ENCODE measurements at regions not wholly inside any gene's neighbourhood (a gene's known extent, or its start where the extent isn't known, plus 50 kb on each side); places are given as distances from the start of the nearest gene placed in this dataset.

DNA sequence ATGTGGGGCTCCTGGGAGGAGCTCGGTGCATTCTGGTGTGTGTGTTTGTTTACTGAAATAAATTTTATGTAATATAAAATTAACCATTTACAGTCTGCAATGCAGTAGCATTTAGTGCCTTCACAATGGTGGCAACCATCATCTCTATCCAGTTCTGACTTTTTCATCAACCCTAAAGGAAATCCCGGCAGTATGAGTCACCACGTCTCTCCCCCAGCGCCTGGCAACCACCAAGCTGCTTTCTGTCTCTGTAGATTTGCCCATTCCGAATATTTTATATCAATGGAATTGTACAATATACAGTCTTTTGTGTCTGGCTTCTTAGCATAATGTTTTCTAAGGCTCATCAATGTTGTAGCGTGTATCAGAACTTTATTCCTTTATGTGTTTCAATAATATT, 300.5 kb downstream of the MIAT start:
- DNase-seq, result no peak
- Histone ChIP-seq H3K4me3 (ENCODE audit: low read depth, low read length) (no peak overlapping the region), H3K9me3 (ENCODE audit: severe bottlenecking) (no peaks in the 10 kb centered on the region), H3K36me3 (no peaks in the 10 kb centered on the region), H3K27me3 (ENCODE audit: insufficient read depth, low read depth, severe bottlenecking) (no peaks in the 10 kb centered on the region), H3K27ac (no peak overlapping the region)
- TF ChIP-seq, protein P1, sequence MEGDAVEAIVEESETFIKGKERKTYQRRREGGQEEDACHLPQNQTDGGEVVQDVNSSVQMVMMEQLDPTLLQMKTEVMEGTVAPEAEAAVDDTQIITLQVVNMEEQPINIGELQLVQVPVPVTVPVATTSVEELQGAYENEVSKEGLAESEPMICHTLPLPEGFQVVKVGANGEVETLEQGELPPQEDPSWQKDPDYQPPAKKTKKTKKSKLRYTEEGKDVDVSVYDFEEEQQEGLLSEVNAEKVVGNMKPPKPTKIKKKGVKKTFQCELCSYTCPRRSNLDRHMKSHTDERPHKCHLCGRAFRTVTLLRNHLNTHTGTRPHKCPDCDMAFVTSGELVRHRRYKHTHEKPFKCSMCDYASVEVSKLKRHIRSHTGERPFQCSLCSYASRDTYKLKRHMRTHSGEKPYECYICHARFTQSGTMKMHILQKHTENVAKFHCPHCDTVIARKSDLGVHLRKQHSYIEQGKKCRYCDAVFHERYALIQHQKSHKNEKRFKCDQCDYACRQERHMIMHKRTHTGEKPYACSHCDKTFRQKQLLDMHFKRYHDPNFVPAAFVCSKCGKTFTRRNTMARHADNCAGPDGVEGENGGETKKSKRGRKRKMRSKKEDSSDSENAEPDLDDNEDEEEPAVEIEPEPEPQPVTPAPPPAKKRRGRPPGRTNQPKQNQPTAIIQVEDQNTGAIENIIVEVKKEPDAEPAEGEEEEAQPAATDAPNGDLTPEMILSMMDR (IDR thresholded peaks at IDR 0.05; ENCODE audit: low read depth, low read length), result no peak

DNA sequence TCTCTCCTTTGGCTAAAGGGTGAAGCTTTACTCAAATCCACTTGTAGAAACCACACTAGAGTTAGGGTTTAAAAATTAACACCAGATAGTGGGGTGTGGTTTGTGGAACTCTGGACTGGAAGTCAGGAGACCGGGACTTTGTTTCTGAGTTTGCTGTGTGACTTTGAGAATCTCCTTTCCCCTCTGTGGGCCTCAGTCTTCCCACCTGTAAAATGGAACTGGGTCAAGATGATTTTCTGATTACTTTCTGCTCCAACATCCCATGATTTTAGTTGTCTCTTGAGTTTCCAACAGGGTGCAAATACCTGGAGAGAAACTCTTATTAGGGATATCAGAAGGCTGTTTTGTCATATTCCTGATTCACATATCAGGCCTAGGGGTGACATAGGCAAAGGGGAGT, 301.0 kb downstream of the MIAT start:
- no peak for DNase-seq
- no peaks in the 10 kb centered on the region for H3K36me3 ChIP-seq
- H3K27me3 ChIP-seq (ENCODE audit: insufficient read depth, low read depth, severe bottlenecking), result no peaks in the 10 kb centered on the region
- no peak overlapping the region for H3K27ac ChIP-seq
- H3K4me3 ChIP-seq (ENCODE audit: low read depth, low read length), result no peak overlapping the region
- TF ChIP-seq, protein P1 (IDR thresholded peaks at IDR 0.05; ENCODE audit: low read depth, low read length), result no peak
- no peaks in the 10 kb centered on the region for H3K9me3 ChIP-seq (ENCODE audit: severe bottlenecking)

DNA sequence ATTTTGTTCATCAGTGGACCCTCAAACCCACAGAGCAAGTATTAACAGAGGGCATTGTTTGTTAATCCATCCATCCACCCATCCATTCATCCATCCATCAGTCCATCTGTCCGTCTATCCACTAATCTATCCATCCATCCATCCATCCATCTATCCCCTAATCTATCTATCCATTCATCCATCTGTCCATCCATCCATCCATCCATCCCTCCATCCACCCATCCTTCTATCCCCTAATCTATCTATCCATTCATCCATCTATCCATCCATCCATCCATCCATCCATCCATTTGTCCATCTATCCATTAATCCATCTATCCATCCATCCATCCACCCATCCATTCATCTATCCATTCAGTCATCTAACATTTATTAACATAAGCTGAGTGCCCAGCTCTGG, 307.3 kb downstream of the MIAT start:
- no peak overlapping the region for H3K27ac ChIP-seq
- no peak for DNase-seq
- no peaks in the 10 kb centered on the region for H3K27me3 ChIP-seq (ENCODE audit: insufficient read depth, low read depth, severe bottlenecking)
- H3K4me3 ChIP-seq (ENCODE audit: low read depth, low read length), result no peak overlapping the region
- H3K9me3 ChIP-seq (ENCODE audit: severe bottlenecking), result no peaks in the 10 kb centered on the region
- H3K36me3 ChIP-seq, result no peaks in the 10 kb centered on the region
- TF ChIP-seq, protein P1 (IDR thresholded peaks at IDR 0.05; ENCODE audit: low read depth, low read length), result no peak

DNA sequence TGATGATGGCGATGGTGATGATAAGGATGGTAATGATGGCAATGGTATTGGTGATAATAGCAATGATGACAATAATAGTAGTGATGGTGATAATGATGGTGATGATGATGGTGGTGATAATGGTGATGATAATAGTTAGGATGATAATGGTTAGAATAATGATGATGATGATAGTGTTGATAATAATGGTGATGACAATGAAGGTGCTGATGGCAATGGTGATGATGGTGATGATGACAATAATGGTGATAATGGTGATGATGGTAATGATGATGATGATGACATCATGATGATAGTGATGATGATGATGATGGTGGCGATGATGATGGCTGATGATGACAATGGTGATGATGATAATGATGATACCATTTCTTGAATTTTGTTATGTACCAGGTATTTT, 309.9 kb downstream of the MIAT start:
- Histone ChIP-seq H3K27me3 (ENCODE audit: insufficient read depth, low read depth, severe bottlenecking) (no peaks in the 10 kb centered on the region), H3K4me3 (ENCODE audit: low read depth, low read length) (no peak overlapping the region), H3K27ac (no peak overlapping the region), H3K36me3 (no peaks in the 10 kb centered on the region), H3K9me3 (ENCODE audit: severe bottlenecking) (no peaks in the 10 kb centered on the region)
- no peak for DNase-seq
- TF ChIP-seq, protein P1 (IDR thresholded peaks at IDR 0.05; ENCODE audit: low read depth, low read length), result no peak

DNA sequence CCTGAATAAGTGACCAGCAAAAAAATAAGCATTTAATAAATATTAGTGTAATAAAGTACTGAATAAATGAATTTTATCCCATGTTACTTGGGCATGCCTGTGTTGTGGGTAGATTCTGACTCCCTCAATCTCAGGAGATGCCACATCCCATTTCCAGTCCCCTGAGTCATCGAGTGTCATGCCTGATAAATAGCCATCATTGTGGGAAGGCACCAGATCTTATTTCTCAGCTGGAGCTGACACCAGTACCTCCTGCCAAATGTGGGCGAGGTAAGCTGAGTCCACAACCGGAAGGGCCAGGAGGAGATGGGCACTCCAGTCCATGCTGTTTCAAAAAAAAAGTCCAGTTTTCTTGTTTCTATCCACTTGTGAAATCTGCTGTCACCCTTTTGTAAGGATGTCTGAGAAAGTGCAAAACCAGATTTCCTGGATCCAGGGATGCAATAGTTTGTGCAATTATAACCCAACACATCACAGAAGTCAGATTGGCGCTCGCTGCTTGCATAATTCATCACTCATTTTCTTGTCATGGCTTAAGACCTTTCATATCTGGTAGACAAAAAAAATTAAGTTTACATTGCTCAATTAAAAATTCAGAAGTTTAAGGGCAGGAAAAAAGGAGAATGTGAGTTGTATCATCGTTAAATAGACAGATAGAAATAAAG, 311.6 kb downstream of the MIAT start:
- H3K9me3 ChIP-seq (ENCODE audit: severe bottlenecking), result no peaks in the 10 kb centered on the region
- no peak for DNase-seq
- H3K27ac ChIP-seq, result no peak overlapping the region
- no peak overlapping the region for H3K4me3 ChIP-seq (ENCODE audit: low read depth, low read length)
- TF ChIP-seq, protein P1 (IDR thresholded peaks at IDR 0.05; ENCODE audit: low read depth, low read length), result no peak
- H3K27me3 ChIP-seq (ENCODE audit: insufficient read depth, low read depth, severe bottlenecking), result no peaks in the 10 kb centered on the region
- H3K36me3 ChIP-seq, result no peaks in the 10 kb centered on the region

DNA sequence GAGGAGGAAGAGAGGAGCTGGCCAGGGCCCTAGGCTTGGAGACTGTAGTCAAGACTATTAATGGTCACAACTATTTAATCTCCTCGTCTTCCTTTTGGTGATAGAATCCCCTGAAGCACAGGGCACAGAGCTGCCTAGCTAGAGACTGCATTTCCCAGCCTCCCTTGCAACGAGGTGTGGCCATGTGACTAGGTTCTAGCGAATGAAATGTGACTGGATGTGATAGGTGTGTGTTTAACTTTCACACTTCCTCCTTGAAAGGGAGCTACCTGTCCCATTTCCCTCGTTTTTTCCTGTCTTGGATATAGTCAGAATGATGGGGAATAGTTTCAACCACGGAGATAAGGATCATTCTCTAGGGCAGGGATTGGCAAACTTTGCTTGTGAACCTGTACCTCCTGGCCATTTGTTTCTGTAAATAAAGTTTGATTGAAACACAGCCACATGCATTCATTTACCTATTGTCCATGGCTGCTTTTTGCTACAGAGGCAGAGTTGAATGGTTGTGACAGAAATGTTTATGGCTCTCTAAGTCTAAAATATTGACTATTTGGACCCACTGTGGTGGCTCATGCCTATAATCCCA, 313.5 kb downstream of the MIAT start:
- Histone ChIP-seq H3K27me3 (ENCODE audit: insufficient read depth, low read depth, severe bottlenecking) (no peaks in the 10 kb centered on the region), H3K27ac (no peak overlapping the region), H3K9me3 (ENCODE audit: severe bottlenecking) (no peaks in the 10 kb centered on the region), H3K36me3 (no peaks in the 10 kb centered on the region), H3K4me3 (ENCODE audit: low read depth, low read length) (no peak overlapping the region)
- no peak for DNase-seq
- TF ChIP-seq, protein P1 (IDR thresholded peaks at IDR 0.05; ENCODE audit: low read depth, low read length), result no peak
